ENCODE measurements at regions not wholly inside any gene's neighbourhood (a gene's known extent, or its start where the extent isn't known, plus 50 kb on each side); places are given as distances from the start of the nearest gene placed in this dataset.

GRCh38 chr4:38189445-38189844 is 229.2 kb downstream of the PTTG2 start:
- DNase-seq = peak; percentile 42

GRCh38 chr4:38190717-38191178 is 230.6 kb downstream of the PTTG2 start:
- DNase-seq = no peak

GRCh38 chr4:38192516-38192915 is 232.3 kb downstream of the PTTG2 start:
- DNase-seq = no peak

- no peak for DNase-seq
These were observed 233.2 kb downstream of the PTTG2 start for GRCh38 chr4:38193236-38193863.

GRCh38 chr4:38194047-38194602 is 233.9 kb downstream of the PTTG2 start:
- DNase-seq = no peak

- no peak for DNase-seq
These were observed 235.3 kb downstream of the PTTG2 start for GRCh38 chr4:38195486-38195885.

GRCh38 chr4:38195911-38196310 is 235.7 kb downstream of the PTTG2 start:
- no peak for DNase-seq

GRCh38 chr4:38202242-38202641 is 242.0 kb downstream of the PTTG2 start:
- DNase-seq = no peak

- DNase-seq = no peak
These were observed 243.4 kb downstream of the PTTG2 start for GRCh38 chr4:38203609-38204008.

GRCh38 chr4:38204339-38205035 is 244.3 kb downstream of the PTTG2 start:
- no peak for DNase-seq

GRCh38 chr4:38205261-38205660 is 245.1 kb downstream of the PTTG2 start:
- no peak for DNase-seq

- DNase-seq = no peak
These were observed 246.9 kb downstream of the PTTG2 start for GRCh38 chr4:38207110-38207457.

GRCh38 chr4:38209654-38210053 is 249.5 kb downstream of the PTTG2 start:
- no peak for DNase-seq

- DNase-seq = no peak
These were observed 250.4 kb downstream of the PTTG2 start for GRCh38 chr4:38210396-38211114.

GRCh38 chr4:38211885-38212284 is 251.7 kb downstream of the PTTG2 start:
- no peak for DNase-seq

GRCh38 chr4:38213083-38213805 is 253.0 kb downstream of the PTTG2 start:
- DNase-seq = no peak

- DNase-seq = no peak
These were observed 262.7 kb downstream of the PTTG2 start for GRCh38 chr4:38222892-38223291.

- no peak for DNase-seq
These were observed 263.1 kb downstream of the PTTG2 start for GRCh38 chr4:38223306-38223705.

GRCh38 chr4:38223782-38224236 is 263.6 kb downstream of the PTTG2 start:
- DNase-seq = no peak

- no peak for DNase-seq
These were observed 264.7 kb downstream of the PTTG2 start for GRCh38 chr4:38224850-38225249.

- DNase-seq = no peak
These were observed 266.0 kb downstream of the PTTG2 start for GRCh38 chr4:38226170-38226569.

- no peak for DNase-seq
These were observed 270.1 kb downstream of the PTTG2 start for GRCh38 chr4:38230121-38230801.
